ENCODE measurements at regions not wholly inside any gene's neighbourhood (a gene's known extent, or its start where the extent isn't known, plus 50 kb on each side); places are given as distances from the start of the nearest gene placed in this dataset.

- TF ChIP-seq POLR2A (IDR thresholded peaks at IDR 0.05) (no peak), CTCF (IDR thresholded peaks at IDR 0.05) (no peak)
- no peaks in the 10 kb centered on the region for H3K4me1 ChIP-seq
- no peak overlapping the region for H3K27ac ChIP-seq
- intact Hi-C loops (cut with DNase I) = no loop called here
- ATAC-seq = no peak
- no peaks in the 10 kb centered on the region for H3K27me3 ChIP-seq
- no peak overlapping the region for H3K4me3 ChIP-seq
- DNase-seq = no peak
- 11 to 38% (median 30%) methylated on average over 1 of the region's 1 CpG for WGBS, 4 donors
- H3K36me3 ChIP-seq = no peaks in the 10 kb centered on the region
- H3K9me3 ChIP-seq = no peaks in the 10 kb centered on the region
Measured at GRCh38 chr5:57626703-57627102, 144.1 kb upstream of the ACTBL2 start.

DNA sequence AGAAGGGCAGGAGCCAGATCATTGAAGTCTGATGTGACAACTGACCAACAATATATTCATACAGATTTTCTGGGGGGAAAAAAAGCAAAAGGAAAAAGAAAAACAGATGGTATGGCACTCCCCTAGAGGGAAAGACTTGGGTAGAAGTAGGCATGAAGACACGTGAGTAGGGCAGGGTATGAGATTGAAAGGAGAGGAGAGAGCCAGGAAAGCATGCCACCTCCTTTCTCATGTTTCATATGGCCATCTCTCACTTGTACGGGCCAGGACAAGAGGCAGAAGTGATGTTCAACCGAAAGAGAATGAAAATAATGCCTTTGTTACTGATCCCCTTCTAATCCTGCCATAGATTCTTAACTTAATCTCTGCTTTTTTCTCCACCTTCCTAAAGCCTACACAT is 139.0 kb upstream of the ACTBL2 start:
- ATAC-seq (no peak), DNase-seq (no peak)
- Histone ChIP-seq H3K4me3 (no peak overlapping the region), H3K27ac (no peak overlapping the region), H3K36me3 (no peaks in the 10 kb centered on the region), H3K27me3 (no peaks in the 10 kb centered on the region), H3K4me1 (no peaks in the 10 kb centered on the region), H3K9me3 (peaks cover 0 to 7% (median 0%) of the 10 kb centered on the region in 12 donors)
- TF ChIP-seq POLR2A (IDR thresholded peaks at IDR 0.05) (no peak), CTCF (IDR thresholded peaks at IDR 0.05) (no peak)
- intact Hi-C loops (cut with DNase I) = no loop called here
- 84 to 88% (median 87%) methylated on average over 3 of the region's 3 CpGs for WGBS, 4 donors

DNA sequence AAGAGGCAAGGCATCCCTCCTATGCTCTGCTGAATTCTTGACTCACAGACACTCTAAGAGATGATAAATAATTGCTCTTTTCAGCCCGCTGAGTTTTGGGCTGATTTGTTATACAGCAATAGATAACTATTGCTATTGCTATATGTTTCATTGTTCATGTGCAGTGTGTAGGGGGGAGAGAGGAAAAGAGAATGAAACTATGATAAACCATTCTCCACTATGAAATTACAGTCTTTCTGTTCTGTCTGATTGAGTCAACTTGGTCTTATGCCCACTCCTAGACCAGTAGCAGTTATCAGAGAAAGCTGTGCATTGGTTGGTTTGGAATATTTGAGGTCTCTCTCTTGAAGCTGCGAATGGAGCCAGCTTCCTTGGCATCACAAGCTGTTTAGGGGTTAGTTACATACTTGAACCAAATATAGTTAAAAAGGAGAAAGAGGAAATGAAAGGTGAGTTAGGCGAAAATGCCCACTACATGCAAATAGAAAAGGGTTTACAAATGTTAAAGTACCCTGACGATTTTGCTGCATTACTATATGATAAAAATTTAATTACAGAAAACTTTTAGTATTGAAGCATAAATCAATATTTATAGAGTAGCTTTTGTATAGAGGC is 136.3 kb upstream of the ACTBL2 start:
- no peak for ATAC-seq
- H3K27me3 ChIP-seq = no peaks in the 10 kb centered on the region
- no peak overlapping the region for H3K4me3 ChIP-seq
- no peaks in the 10 kb centered on the region for H3K36me3 ChIP-seq
- intact Hi-C loops (cut with DNase I) = no loop called here
- peaks cover 0 to 7% (median 0%) of the 10 kb centered on the region in 12 donors for H3K9me3 ChIP-seq
- H3K27ac ChIP-seq = no peak overlapping the region
- no peak for TF ChIP-seq POLR2A (IDR thresholded peaks at IDR 0.05)
- no peak for TF ChIP-seq CTCF (IDR thresholded peaks at IDR 0.05)
- 91 to 95% (median 93%) methylated on average over 4 of the region's 4 CpGs for WGBS, 4 donors
- H3K4me1 ChIP-seq = no peaks in the 10 kb centered on the region
- DNase-seq = no peak

DNA sequence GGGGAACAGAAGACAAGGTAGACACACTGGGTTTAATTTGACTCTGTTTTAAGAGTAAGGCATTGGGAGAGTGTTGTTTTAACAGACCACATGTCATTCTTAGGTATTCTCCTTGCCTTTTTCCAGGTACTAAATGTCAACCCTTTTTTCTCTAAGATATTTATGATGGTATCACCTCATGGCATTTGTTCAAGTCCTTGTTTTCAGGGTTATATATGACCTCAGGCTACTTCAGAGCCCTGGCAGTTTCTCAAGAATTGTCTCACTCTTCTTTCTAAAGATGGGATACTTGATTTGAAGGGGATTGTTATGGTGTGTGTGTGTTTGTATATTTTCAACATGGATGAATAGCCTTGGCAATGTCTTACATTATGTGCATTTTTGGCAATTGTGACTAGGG is 131.1 kb upstream of the ACTBL2 start:
- intact Hi-C loops (cut with DNase I) = no loop called here
- no peak for DNase-seq
- Histone ChIP-seq H3K27me3 (no peaks in the 10 kb centered on the region), H3K27ac (no peak overlapping the region), H3K9me3 (peaks cover 0 to 3% (median 0%) of the 10 kb centered on the region in 12 donors), H3K36me3 (no peaks in the 10 kb centered on the region), H3K4me1 (no peaks in the 10 kb centered on the region), H3K4me3 (no peak overlapping the region)
- ATAC-seq = no peak
- TF ChIP-seq CTCF (IDR thresholded peaks at IDR 0.05) (no peak), POLR2A (IDR thresholded peaks at IDR 0.05) (no peak)
